Sigmoid colon (tissue), 6 donors: ENCODE measurements at regions not wholly inside any gene's neighbourhood (a gene's known extent, or its start where the extent isn't known, plus 50 kb on each side); places are given as distances from the start of the nearest gene placed in this dataset.
"Not testable (repeated sequence)": the region's sequence is repeated elsewhere in the genome, so short reads cannot be mapped to it uniquely, and the experiment has no call there.

ENCODE experiments used
- DNase-seq: peaks from one replicate; pipeline ENCODE4 v3.0.0-alpha.2; 2019
- H3K27ac ChIP-seq, 4 donors: fragments of 200-600 bp; sonication (generic); one replicate each; pipeline ENCODE4 v1.5.1; 2016 to 2019; ENCODE audit warnings: mild to moderate bottlenecking in 1 of 4
- H3K27me3 ChIP-seq, 3 donors: fragments of 200-600 bp; sonication (generic); one replicate each; pipeline ENCODE4 v1.5.1; 2019; ENCODE audit warnings: mild to moderate bottlenecking in 1 of 3
- H3K36me3 ChIP-seq, 4 donors: fragments of 200-600 bp; sonication (generic); one replicate each; pipeline ENCODE4 v1.5.1; 2016 to 2019
- H3K4me1 ChIP-seq, 4 donors: fragments of 200-600 bp; sonication (generic); one replicate each; pipeline ENCODE4 v1.5.1; 2017 to 2019
- H3K4me3 ChIP-seq, 4 donors: fragments of 200-600 bp; sonication (generic); one replicate each; pipeline ENCODE4 v1.5.1; 2017 to 2019; ENCODE audit warnings: mild to moderate bottlenecking in 2 of 4, moderate library complexity in 1 of 4
- H3K9me3 ChIP-seq, 4 donors: fragments of 200-600 bp in 3 of 4; sonication (generic) in 3 of 4; one replicate each; pipeline versions ENCODE4 v1.5.1 to v1.6.1; 2013 to 2019
- CTCF ChIP-seq, 4 experiments: fragments of 450-650 bp in 3 of 4; fragments of 200-600 bp in 1 of 4; IDR thresholded peaks; one replicate each; pipeline ENCODE4 v1.5.1; 2016 to 2019; ENCODE audit warnings: antibody characterized with exemption in 4 of 4, mild to moderate bottlenecking in 3 of 4, moderate library complexity in 2 of 4
- EP300 ChIP-seq, 4 donors: sonication (generic); formaldehyde crosslinking; IDR thresholded peaks; one replicate each; pipeline ENCODE4 v1.6.1; 2017; ENCODE audit warnings: antibody characterized with exemption in 4 of 4
- POLR2A ChIP-seq, 2 donors: fragments of 450-650 bp; IDR thresholded peaks; one replicate each; pipeline ENCODE4 v1.6.1; 2016; ENCODE audit warnings: antibody characterized with exemption in 2 of 2, mild to moderate bottlenecking in 2 of 2, moderate library complexity in 2 of 2
- POLR2AphosphoS5 ChIP-seq, 4 donors: sonication (generic); formaldehyde crosslinking; IDR thresholded peaks; one replicate each; pipeline ENCODE4 v1.6.1; 2017; ENCODE audit warnings: antibody characterized with exemption in 4 of 4
- WGBS, 2 donors: extraction: QIAGEN DNeasy Blood & Tissue Kit; methylation state at CpG; one replicate each; pipeline ENCODE4 v1.1.7; 2013; 5-methylcytosine and 5-hydroxymethylcytosine counted together
- intact Hi-C: fragments of 100-400 bp; cut with DNase I; formaldehyde crosslinking; loops from one replicate; pipeline ENCODE4 v1.15.1; 2023
- donor health status: healthy with polysubstance abuse.
- donor health status: healthy.

- 95 to 97% methylated on average over 3 of the region's 3 CpGs for WGBS, 2 donors
- Histone ChIP-seq H3K36me3 (no peaks in the 10 kb centered on the region), H3K27me3 (no peaks in the 10 kb centered on the region), H3K4me3 (no peak overlapping the region), H3K27ac (no peak overlapping the region), H3K4me1 (no peaks in the 10 kb centered on the region), H3K9me3 (no peaks in the 10 kb centered on the region)
- TF ChIP-seq CTCF (IDR thresholded peaks at IDR 0.05) (no peak), EP300 (IDR thresholded peaks at IDR 0.05) (no peak), POLR2A (IDR thresholded peaks at IDR 0.05) (no peak), POLR2AphosphoS5 (IDR thresholded peaks at IDR 0.05) (no peak)
- no peak for DNase-seq
- intact Hi-C loops = no loop called here
Observed at GRCh38 chr9:22975951-22976350, 529.3 kb downstream of the DMRTA1 start.

GRCh38 chr9:22976454-22976853 is 529.8 kb downstream of the DMRTA1 start:
- Histone ChIP-seq H3K4me1 (no peaks in the 10 kb centered on the region), H3K27ac (no peak overlapping the region), H3K4me3 (no peak overlapping the region), H3K9me3 (no peaks in the 10 kb centered on the region), H3K27me3 (no peaks in the 10 kb centered on the region), H3K36me3 (no peaks in the 10 kb centered on the region)
- intact Hi-C loops = no loop called here
- DNase-seq = no peak
- TF ChIP-seq EP300 (IDR thresholded peaks at IDR 0.05) (no peak), POLR2A (IDR thresholded peaks at IDR 0.05) (no peak), POLR2AphosphoS5 (IDR thresholded peaks at IDR 0.05) (no peak), CTCF (IDR thresholded peaks at IDR 0.05) (no peak)
- 88 to 92% methylated on average over 1 of the region's 1 CpG for WGBS, 2 donors

DNA sequence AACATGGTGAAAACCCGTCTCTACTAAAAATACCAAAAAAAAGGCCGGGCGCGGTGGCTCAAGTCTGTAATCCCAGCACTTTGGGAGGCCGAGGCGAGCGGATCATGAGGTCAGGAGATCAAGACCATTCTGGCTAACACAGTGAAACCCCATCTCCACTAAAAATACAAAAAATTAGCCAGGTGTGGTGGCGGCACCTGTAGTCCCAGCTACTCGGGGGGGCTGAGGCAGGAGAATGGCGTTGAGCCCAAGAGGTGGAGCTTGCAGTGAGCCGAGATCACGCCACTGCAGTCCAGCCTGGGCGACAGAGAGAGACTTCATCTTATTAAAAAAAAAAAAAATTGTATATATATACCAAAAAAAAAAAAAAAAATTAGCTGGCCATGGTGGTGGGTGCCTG is 533.8 kb downstream of the DMRTA1 start:
- H3K27me3 ChIP-seq, H3K27ac ChIP-seq, H3K36me3 ChIP-seq, H3K4me3 ChIP-seq, H3K9me3 ChIP-seq, DNase-seq, intact Hi-C loops, H3K4me1 ChIP-seq: not testable (repeated sequence)
- WGBS, 2 donors = 92% methylated on average over 13 of the region's 13 CpGs

DNA sequence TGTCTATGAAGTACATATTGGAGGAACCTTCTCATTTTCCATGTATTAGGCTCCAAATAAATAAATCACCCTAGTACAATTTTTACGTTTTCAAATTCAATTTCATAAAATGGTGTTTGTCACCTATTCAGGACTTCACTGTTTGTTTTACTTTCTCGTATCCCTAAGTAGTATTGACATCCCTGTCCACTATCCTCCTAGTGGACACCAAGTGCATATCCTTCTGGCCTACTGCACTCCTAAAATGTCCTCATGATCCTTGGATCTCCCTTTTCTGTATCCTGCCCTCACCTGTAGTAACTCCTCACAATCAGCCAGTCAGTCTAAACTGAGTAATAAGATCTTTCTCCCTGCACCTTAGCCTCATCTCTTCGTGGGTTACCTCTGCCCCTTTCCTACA is 539.9 kb downstream of the DMRTA1 start:
- H3K27ac ChIP-seq = no peak overlapping the region
- no peaks in the 10 kb centered on the region for H3K36me3 ChIP-seq
- TF ChIP-seq POLR2AphosphoS5 (IDR thresholded peaks at IDR 0.05) (no peak), POLR2A (IDR thresholded peaks at IDR 0.05) (no peak), CTCF (IDR thresholded peaks at IDR 0.05) (no peak), EP300 (IDR thresholded peaks at IDR 0.05) (no peak)
- no peaks in the 10 kb centered on the region for H3K27me3 ChIP-seq
- DNase-seq = no peak
- 76 to 81% methylated on average over 3 of the region's 3 CpGs for WGBS, 2 donors
- peaks cover 0 to 3% (median 0%) of the 10 kb centered on the region in 4 donors for H3K9me3 ChIP-seq
- no peak overlapping the region for H3K4me3 ChIP-seq
- intact Hi-C loops = no loop called here
- H3K4me1 ChIP-seq = no peaks in the 10 kb centered on the region

DNA sequence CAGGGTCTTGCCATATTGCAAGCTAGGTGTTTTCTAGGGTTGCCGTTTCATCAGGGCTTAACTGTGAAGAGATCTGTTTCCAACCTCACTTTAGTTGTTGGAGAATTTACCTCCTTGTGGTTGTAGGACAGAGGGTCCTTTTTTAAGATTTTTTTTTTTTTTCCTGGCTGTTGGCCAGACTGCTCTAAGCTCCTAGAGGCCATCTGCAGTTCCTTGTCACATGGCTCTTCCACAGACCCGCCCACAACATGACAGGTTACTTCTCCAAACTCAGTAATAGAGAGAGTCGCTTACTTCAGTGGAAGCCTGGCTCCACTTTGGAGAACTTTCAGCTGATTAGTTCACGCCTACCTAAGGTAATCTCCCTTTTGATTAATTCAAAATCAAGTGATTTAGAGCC is 543.7 kb downstream of the DMRTA1 start:
- intact Hi-C loops = no loop called here
- 83 to 89% methylated on average over 4 of the region's 4 CpGs for WGBS, 2 donors
- DNase-seq = no peak
- Histone ChIP-seq H3K4me3 (no peak overlapping the region), H3K27ac (no peak overlapping the region), H3K36me3 (no peaks in the 10 kb centered on the region), H3K9me3 (peaks cover 0 to 3% (median 0%) of the 10 kb centered on the region in 4 donors), H3K4me1 (no peaks in the 10 kb centered on the region), H3K27me3 (no peaks in the 10 kb centered on the region)
- TF ChIP-seq CTCF (IDR thresholded peaks at IDR 0.05) (no peak), POLR2AphosphoS5 (IDR thresholded peaks at IDR 0.05) (no peak), POLR2A (IDR thresholded peaks at IDR 0.05) (no peak), EP300 (IDR thresholded peaks at IDR 0.05) (no peak)
